ENCODE measurements at regions not wholly inside any gene's neighbourhood (a gene's known extent, or its start where the extent isn't known, plus 50 kb on each side); places are given as distances from the start of the nearest gene placed in this dataset.

GRCh38 chr4:114487101-114487500 lies 111.5 kb upstream of the UGT8 start:
- DNase-seq (ENCODE audit: low read depth) = no peak
- no peak overlapping the region for H3K4me3 ChIP-seq (ENCODE audit: control insufficient read depth, low read depth, low read length)
- TF ChIP-seq CTCF (conservative IDR thresholded peaks at IDR 0.05; ENCODE audit: control insufficient read depth, insufficient read depth, low read depth, low read length) = no peak

GRCh38 chr4:114488301-114488982 lies 110.2 kb upstream of the UGT8 start:
- no peak for DNase-seq (ENCODE audit: low read depth)
- TF ChIP-seq CTCF (conservative IDR thresholded peaks at IDR 0.05; ENCODE audit: control insufficient read depth, insufficient read depth, low read depth, low read length) = no peak

GRCh38 chr4:114494246-114494803 lies 104.3 kb upstream of the UGT8 start:
- DNase-seq (ENCODE audit: low read depth) = no peak
- TF ChIP-seq CTCF (conservative IDR thresholded peaks at IDR 0.05; ENCODE audit: control insufficient read depth, insufficient read depth, low read depth, low read length) = no peak
- no peak overlapping the region for H3K4me3 ChIP-seq (ENCODE audit: control insufficient read depth, low read depth, low read length)

More at GRCh38 chr4:114488301-114488982, 110.2 kb upstream of the UGT8 start:
- no peak overlapping the region for H3K4me3 ChIP-seq (ENCODE audit: control insufficient read depth, low read depth, low read length)

GRCh38 chr4:114495471-114495928 lies 103.1 kb upstream of the UGT8 start:
- no peak for DNase-seq (ENCODE audit: low read depth)
- TF ChIP-seq CTCF (conservative IDR thresholded peaks at IDR 0.05; ENCODE audit: control insufficient read depth, insufficient read depth, low read depth, low read length) = no peak
- no peak overlapping the region for H3K4me3 ChIP-seq (ENCODE audit: control insufficient read depth, low read depth, low read length)

GRCh38 chr4:114497116-114497515 lies 101.5 kb upstream of the UGT8 start:
- H3K4me3 ChIP-seq (ENCODE audit: control insufficient read depth, low read depth, low read length) = no peak overlapping the region
- no peak for DNase-seq (ENCODE audit: low read depth)
- TF ChIP-seq CTCF (conservative IDR thresholded peaks at IDR 0.05; ENCODE audit: control insufficient read depth, insufficient read depth, low read depth, low read length) = no peak

GRCh38 chr4:114509340-114509739 lies 89.3 kb upstream of the UGT8 start:
- TF ChIP-seq CTCF (conservative IDR thresholded peaks at IDR 0.05; ENCODE audit: control insufficient read depth, insufficient read depth, low read depth, low read length) = no peak
- no peak overlapping the region for H3K4me3 ChIP-seq (ENCODE audit: control insufficient read depth, low read depth, low read length)
- no peak for DNase-seq (ENCODE audit: low read depth)

Data from fibroblast of mammary gland (primary cell).